NCI-H2171 treated with DMSO at 0.1 percent for 48 hours (cell line): ENCODE measurements at regions not wholly inside any gene's neighbourhood (a gene's known extent, or its start where the extent isn't known, plus 50 kb on each side); places are given as distances from the start of the nearest gene placed in this dataset.
A peak's percentile ranks its signal among the peaks of the same experiment; 100 is the strongest.

Source experiments
- DNase-seq: peaks from one replicate; lab custom pipeline; 2025; lab: John Stamatoyannopoulos, UW

- DNase-seq: no peak
These were observed 147.0 kb upstream of the THRB start for GRCh38 chr3:24641628-24642027.

GRCh38 chr3:24645047-24645446, 150.4 kb upstream of the THRB start:
- DNase-seq: no peak

GRCh38 chr3:24646790-24647189, 152.1 kb upstream of the THRB start:
- DNase-seq: no peak

DNA sequence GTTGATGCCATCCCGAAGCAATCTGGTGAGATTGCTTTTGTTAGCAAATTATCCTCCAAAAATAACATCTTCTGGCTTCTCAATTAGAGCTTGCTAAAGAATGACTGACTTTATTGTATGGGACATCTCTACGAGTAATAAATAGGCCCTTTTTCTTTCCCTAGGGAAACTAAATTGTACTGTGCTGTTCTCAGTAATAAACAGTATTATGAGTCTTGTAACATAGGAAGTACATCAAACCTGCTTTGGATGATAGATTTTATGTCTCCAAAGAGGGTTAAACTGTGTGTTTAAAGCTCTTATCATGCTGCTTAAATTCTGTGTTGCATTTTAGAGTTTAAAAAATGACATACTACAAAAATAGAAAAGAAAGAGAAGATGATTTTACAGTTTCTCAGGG, 153.4 kb upstream of the THRB start:
- DNase-seq: no peak

GRCh38 chr3:24650839-24651238, 156.2 kb upstream of the THRB start:
- DNase-seq: no peak

DNA sequence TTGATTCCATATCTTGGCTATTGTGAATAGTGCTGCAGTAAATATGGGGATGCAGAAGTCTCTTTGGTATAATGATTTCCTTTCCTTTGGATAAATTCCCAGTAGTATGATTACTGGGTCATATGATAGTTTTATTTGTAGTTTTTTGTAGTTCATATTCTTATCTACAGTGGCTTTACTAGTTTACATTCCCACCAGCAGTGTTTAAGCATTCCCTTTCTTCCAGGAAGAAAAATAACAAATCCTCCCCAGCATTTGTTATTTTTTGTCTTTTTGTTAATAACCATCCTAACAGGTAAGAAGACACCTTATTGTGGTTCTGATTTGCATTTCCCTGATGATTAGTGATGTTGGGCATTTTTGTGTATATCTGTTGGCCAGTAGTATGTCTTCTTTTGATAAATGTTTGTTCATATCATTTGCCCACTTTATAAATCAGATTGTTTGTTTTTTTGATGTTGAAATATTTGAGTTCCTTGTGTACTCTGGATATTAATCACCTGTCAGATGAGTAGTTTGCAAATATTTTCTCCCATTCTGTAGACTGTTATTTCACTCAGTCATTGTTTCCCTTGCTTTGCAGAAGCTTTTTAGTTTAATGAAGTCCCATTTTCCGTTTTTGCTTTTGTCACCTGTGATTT, 163.3 kb upstream of the THRB start:
- no peak for DNase-seq

- DNase-seq: no peak
These were observed 166.5 kb upstream of the THRB start for GRCh38 chr3:24661175-24661584.

GRCh38 chr3:24662449-24663345, 168.0 kb upstream of the THRB start:
- no peak for DNase-seq

DNA sequence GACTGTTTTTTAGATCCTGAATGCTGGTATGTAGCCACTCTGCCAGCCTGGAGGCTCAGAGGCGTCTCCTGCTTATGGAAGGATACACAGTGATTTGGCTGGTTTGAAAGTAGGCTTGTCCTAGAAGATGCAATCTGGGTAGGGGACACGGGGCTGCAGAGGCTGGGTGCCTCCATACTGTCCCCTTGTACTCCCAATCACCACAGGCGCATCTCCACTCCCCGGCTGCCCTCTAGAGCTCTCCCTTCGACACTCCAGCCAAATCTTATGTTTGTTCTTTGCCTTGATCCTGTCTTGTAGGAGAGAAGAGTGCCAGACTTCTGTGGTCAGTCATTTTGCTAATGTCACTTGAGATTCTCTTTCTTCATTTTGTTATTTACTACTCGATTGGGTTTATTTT, 168.8 kb upstream of the THRB start:
- no peak for DNase-seq

GRCh38 chr3:24668039-24668438, 173.4 kb upstream of the THRB start:
- DNase-seq: no peak

GRCh38 chr3:24670871-24671270, 176.2 kb upstream of the THRB start:
- no peak for DNase-seq

DNA sequence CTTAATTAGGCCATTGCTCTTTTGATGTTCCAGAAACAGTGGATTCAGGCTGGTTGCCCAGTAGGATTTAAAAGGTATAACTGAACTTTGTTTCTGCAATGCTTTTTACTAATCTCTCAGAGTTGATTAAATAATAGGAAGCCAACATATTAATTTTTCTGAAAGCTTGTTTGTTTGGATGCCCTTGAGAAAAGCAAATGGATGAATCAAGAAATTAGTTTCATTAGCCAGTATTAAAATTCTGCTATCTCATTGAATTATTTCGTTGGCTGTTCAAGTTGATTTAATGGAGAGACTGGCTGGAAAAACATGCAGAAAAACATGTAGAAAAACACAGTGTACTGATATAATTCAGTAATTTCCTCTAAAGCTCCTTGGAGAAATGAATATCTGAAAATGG, 178.9 kb upstream of the THRB start:
- DNase-seq: no peak

DNA sequence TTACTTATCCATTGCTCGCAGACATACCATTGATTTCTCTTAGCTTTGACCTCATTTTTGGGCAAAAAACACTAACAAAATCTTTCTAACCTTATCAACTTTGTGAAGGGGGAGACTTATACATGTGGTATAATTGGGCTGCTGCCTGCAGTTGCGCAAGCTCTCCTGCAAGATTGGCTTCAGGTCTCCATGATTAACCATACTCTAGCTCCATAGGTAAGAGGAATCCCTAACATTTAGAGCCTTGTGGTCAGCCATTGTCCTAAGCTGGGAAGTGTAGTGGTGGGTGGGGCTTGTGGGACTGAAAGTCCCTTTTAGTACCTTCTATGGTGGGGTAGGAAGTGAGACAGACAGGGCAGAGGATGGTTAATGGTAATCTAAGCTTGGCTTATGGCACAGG, 179.6 kb upstream of the THRB start:
- no peak for DNase-seq

DNA sequence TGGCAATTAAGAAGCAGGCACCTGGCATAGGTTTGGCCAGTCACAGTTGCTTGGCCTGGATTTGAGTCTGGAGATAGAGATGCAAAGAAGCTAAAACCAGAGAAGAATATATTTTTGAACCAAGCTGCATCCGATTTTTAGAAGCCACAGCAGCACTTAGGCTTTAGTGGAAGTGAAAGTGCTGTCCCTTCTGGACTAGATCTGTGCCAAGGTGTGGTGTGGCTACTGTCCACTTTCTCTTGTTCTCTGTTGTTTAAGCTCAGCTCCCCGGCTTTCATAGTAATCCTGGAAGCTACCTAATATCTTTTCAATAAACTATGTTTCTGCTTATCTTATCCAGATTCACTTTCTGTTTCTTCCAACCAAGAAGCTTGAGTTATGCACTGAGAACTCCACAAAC, 183.4 kb upstream of the THRB start:
- no peak for DNase-seq

GRCh38 chr3:24678421-24678865, 183.8 kb upstream of the THRB start:
- DNase-seq: no peak

DNA sequence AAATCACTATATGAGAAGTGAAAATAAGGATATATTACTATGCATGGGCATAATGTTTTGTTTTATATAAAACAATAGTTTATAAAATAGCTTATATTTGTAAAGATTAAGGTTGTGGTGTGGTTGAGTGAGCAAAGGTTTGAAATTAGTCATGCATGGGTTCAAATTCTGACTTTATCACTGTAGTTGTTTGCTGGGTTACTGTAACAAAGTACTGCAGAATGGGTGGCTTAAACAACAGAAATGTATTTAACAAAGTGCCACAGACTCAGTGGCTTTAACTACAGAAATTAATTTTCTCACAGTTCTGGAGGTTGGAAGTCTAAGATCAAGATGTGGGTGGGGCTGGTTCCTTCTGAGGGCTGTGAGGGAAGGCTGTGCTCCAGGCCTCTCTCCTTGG, 184.8 kb upstream of the THRB start:
- no peak for DNase-seq

GRCh38 chr3:24680214-24680967, 185.7 kb upstream of the THRB start:
- peak; percentile 45 for DNase-seq

DNA sequence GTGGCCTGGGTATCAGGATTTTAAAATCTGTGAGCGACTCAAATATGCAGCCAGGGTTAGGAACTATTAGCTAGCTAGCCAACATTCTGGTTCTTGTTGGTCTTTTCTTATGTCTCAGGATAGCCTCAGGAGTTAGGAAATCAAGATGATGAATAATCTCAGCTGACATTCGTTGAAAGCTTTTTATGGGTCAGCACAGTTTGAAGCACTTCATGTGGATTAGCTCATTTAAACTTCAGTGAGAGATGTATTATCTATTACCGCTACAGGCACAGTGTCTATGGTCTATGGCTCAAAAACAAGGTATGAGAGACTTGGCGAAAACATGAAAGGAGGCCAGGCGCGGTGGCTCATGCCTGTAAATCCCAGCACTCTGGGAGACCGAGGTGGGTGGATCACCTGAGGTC, 187.5 kb upstream of the THRB start:
- no peak for DNase-seq

- DNase-seq: no peak
These were observed 188.4 kb upstream of the THRB start for GRCh38 chr3:24683090-24683489.

DNA sequence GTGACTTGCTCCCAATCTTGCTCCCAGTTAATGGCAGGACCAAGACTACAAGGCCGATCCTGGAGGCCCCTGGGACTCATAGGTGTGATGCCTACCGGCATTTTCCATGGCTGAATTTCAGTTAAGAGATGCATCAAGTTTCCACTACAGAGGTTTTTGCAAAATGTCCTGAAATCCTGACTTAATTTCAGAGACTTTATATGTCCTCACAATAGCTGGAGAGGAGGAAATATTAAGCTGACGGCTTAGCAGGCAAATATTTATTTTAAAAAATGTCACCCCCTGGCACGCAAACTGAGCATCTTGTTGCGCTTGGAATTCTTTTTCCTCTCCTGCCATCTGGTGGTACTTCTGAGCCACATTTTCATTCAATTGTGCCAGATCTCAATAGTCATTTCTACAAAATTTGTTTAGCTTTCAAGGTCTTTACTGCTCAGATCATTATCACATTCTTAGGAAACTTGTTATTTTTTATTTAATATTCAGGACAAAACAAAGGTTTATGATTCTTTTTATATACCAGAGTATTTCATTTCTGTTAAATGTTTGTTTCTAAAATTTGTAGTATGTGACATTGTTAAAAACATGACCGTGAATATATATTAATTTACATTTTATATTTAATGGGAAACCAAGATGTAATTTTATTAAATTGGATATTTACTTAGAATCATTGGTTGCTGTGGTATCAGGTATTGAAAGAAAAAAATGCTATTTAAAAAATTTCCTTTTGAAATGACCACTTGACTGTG, 189.2 kb upstream of the THRB start:
- DNase-seq: peak; percentile 51

DNA sequence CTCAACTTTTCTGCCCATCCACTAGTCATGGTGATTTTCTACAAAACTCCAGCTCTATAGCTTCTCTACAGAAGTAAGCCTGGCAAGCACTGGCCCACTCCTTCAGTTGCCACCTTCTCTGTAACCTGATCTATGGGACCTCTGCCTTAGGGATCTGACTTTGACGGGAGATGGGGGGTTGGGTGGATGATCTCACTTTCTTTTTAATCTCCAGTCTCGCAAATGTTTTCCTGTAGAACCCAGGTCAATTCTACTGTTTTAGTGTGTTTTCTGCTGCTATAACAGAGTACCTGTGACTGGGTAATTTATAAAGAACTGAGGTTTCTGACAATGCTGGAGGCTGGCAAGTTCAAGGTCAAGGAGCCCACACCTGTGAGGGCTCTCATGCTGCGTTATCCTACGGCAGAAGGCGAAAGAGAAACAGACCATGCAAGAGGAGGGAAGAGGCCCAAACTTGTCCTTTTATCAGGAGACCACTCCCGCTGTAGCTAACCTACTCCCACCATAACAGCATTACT, 189.9 kb upstream of the THRB start:
- DNase-seq: peak; percentile 11

DNA sequence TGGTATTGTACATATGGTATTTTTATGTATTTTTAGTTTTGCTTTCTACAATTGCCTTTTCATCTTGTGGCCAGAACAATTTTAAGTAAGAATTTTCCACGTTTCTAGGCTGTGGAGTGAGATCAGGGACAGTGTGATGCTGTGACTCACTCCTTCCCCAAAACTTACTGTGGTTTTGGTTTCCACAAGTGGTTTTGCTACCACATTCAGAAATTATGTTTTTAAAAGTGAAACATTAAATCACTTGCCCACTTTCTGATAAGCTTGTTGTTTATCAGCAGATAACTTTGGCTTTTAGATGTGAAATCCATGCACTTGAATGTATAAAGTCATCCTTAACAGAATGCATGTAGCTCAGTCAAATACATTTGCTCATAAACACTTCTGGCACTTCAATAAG, 192.2 kb upstream of the THRB start:
- no peak for DNase-seq
